HUDEP-2 (cell line): ENCODE measurements at regions not wholly inside any gene's neighbourhood (a gene's known extent, or its start where the extent isn't known, plus 50 kb on each side); places are given as distances from the start of the nearest gene placed in this dataset.

Source experiments
- DNase-seq, 76 experiments: peaks; one replicate each; lab custom pipeline; 2025; ENCODE audit not compliant: unreplicated experiment in 76 of 76; lab: John Stamatoyannopoulos, UW

- no peak for DNase-seq
Measured at GRCh38 chr10:36263871-36264270, 621.8 kb upstream of the FZD8 start.

GRCh38 chr10:36256948-36257356 lies 614.9 kb upstream of the FZD8 start:
- no peak for DNase-seq

GRCh38 chr10:36256166-36256565 lies 614.1 kb upstream of the FZD8 start:
- no peak for DNase-seq

GRCh38 chr10:36254199-36254598 lies 612.1 kb upstream of the FZD8 start:
- no peak for DNase-seq

GRCh38 chr10:36253731-36254130 lies 611.6 kb upstream of the FZD8 start:
- DNase-seq, result no peak

GRCh38 chr10:36251068-36251467 lies 609.0 kb upstream of the FZD8 start:
- no peak for DNase-seq

- DNase-seq, result no peak
Measured at GRCh38 chr10:36248304-36248981, 606.3 kb upstream of the FZD8 start.

GRCh38 chr10:36247478-36247877 lies 605.4 kb upstream of the FZD8 start:
- DNase-seq, result no peak

GRCh38 chr10:36236931-36237330 lies 594.8 kb upstream of the FZD8 start:
- DNase-seq, result no peak

GRCh38 chr10:36236341-36236740 lies 594.2 kb upstream of the FZD8 start:
- DNase-seq, result no peak

GRCh38 chr10:36232935-36233334 lies 590.8 kb upstream of the FZD8 start:
- DNase-seq, result no peak

GRCh38 chr10:36224431-36224985 lies 582.4 kb upstream of the FZD8 start:
- no peak for DNase-seq

- DNase-seq, result no peak
Measured at GRCh38 chr10:36221101-36221500, 579.0 kb upstream of the FZD8 start.

- DNase-seq, result no peak
Measured at GRCh38 chr10:36220151-36220550, 578.1 kb upstream of the FZD8 start.

GRCh38 chr10:36211856-36212255 lies 569.8 kb upstream of the FZD8 start:
- DNase-seq, result no peak

GRCh38 chr10:36209480-36209879 lies 567.4 kb upstream of the FZD8 start:
- no peak for DNase-seq

- no peak for DNase-seq
Measured at GRCh38 chr10:36202881-36203280, 560.8 kb upstream of the FZD8 start.

GRCh38 chr10:36200577-36200976 lies 558.5 kb upstream of the FZD8 start:
- DNase-seq, result no peak

- DNase-seq, result no peak
Measured at GRCh38 chr10:36198322-36198721, 556.2 kb upstream of the FZD8 start.

GRCh38 chr10:36195364-36195763 lies 553.3 kb upstream of the FZD8 start:
- DNase-seq, result no peak

GRCh38 chr10:36194276-36194675 lies 552.2 kb upstream of the FZD8 start:
- no peak for DNase-seq

GRCh38 chr10:36191009-36191408 lies 548.9 kb upstream of the FZD8 start:
- DNase-seq, result no peak

GRCh38 chr10:36188461-36188860 lies 546.4 kb upstream of the FZD8 start:
- DNase-seq, result no peak
